PC-9 (cell line): ENCODE measurements at regions not wholly inside any gene's neighbourhood (a gene's known extent, or its start where the extent isn't known, plus 50 kb on each side); places are given as distances from the start of the nearest gene placed in this dataset.

Experiments used
- EZH2 ChIP-seq: fragments of 200-600 bp; sonication (generic); IDR thresholded peaks from 2 replicates; pipeline ENCODE4 v1.8.0; 2017; ENCODE audit warnings: antibody characterized with exemption, low read depth
- TF ChIP-seq, protein P1 (sequence below): fragments of 200-600 bp; sonication (generic); conservative IDR thresholded peaks from 2 replicates; pipeline ENCODE4 v1.6.1; 2017; ENCODE audit warnings: mixed run types, antibody characterized with exemption, mild to moderate bottlenecking, moderate library complexity

GRCh38 chr2:83874712-83875430, 584.2 kb downstream of the SUCLG1 start:
- TF ChIP-seq EZH2 = no peak
- TF ChIP-seq, protein P1, sequence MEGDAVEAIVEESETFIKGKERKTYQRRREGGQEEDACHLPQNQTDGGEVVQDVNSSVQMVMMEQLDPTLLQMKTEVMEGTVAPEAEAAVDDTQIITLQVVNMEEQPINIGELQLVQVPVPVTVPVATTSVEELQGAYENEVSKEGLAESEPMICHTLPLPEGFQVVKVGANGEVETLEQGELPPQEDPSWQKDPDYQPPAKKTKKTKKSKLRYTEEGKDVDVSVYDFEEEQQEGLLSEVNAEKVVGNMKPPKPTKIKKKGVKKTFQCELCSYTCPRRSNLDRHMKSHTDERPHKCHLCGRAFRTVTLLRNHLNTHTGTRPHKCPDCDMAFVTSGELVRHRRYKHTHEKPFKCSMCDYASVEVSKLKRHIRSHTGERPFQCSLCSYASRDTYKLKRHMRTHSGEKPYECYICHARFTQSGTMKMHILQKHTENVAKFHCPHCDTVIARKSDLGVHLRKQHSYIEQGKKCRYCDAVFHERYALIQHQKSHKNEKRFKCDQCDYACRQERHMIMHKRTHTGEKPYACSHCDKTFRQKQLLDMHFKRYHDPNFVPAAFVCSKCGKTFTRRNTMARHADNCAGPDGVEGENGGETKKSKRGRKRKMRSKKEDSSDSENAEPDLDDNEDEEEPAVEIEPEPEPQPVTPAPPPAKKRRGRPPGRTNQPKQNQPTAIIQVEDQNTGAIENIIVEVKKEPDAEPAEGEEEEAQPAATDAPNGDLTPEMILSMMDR = no peak
